GM23338 (cell line): ENCODE measurements at regions not wholly inside any gene's neighbourhood (a gene's known extent, or its start where the extent isn't known, plus 50 kb on each side); places are given as distances from the start of the nearest gene placed in this dataset.

Experiments
- CREB1 ChIP-seq: fragments of 250-450 bp; sonication (Bioruptor Pico); IDR thresholded peaks from 2 replicates; pipeline ENCODE4 v1.5.0; 2020; ENCODE audit warnings: low read depth, mild to moderate bottlenecking, moderate library complexity
- EZH2 ChIP-seq: fragments of 200-600 bp; sonication (generic); IDR thresholded peaks from one replicate; pipeline ENCODE4 v1.8.0; 2017; ENCODE audit warnings: antibody characterized with exemption, mild to moderate bottlenecking, low read depth; ENCODE audit not compliant: unreplicated experiment
- EZH2phosphoT487 ChIP-seq: fragments of 200-600 bp; sonication (generic); IDR thresholded peaks from one replicate; pipeline ENCODE4 v1.8.1; 2018; ENCODE audit warnings: antibody characterized with exemption; ENCODE audit not compliant: unreplicated experiment
- JUNB ChIP-seq: IDR thresholded peaks from one replicate; pipeline ENCODE4 v1.6.1; 2016; ENCODE audit warnings: antibody characterized with exemption; ENCODE audit not compliant: unreplicated experiment
- NANOG ChIP-seq: IDR thresholded peaks from 2 replicates; pipeline ENCODE4 v1.6.1; 2016; ENCODE audit warnings: antibody characterized with exemption, borderline replicate concordance
- POLR2AphosphoS5 ChIP-seq: IDR thresholded peaks from 2 replicates; pipeline ENCODE4 v1.6.1; 2016; ENCODE audit warnings: antibody characterized with exemption, low read depth
- STAT1 ChIP-seq: IDR thresholded peaks from one replicate; pipeline ENCODE4 v1.6.1; 2016; ENCODE audit warnings: antibody characterized with exemption; ENCODE audit not compliant: unreplicated experiment
- ZNF114 ChIP-seq: fragments of 250-450 bp; sonication (Bioruptor Pico); IDR thresholded peaks from 2 replicates; pipeline ENCODE4 v1.5.0; 2020; ENCODE audit warnings: mild to moderate bottlenecking, moderate library complexity
- ZNF331 ChIP-seq: fragments of 250-450 bp; sonication (Bioruptor Pico); IDR thresholded peaks from 2 replicates; pipeline ENCODE4 v1.5.0; 2020; ENCODE audit warnings: low read depth, mild to moderate bottlenecking, moderate library complexity
- TF ChIP-seq, protein P1 (sequence below): IDR thresholded peaks from one replicate; pipeline ENCODE4 v1.6.1; 2018; ENCODE audit warnings: antibody characterized with exemption; ENCODE audit not compliant: unreplicated experiment
- TF ChIP-seq, protein P2 (sequence below), 2 experiments: fragments of 200-600 bp in 1 of 2; sonication (generic) in 1 of 2; conservative IDR thresholded peaks; 2 replicates each; pipeline versions ENCODE4 v1.5.1 to v1.6.1; 2016 to 2017; ENCODE audit warnings: antibody characterized with exemption in 2 of 2, low read depth in 2 of 2, mild to moderate bottlenecking in 2 of 2, moderate library complexity in 1 of 2
- TF ChIP-seq, protein P3 (sequence below): IDR thresholded peaks from 2 replicates; pipeline ENCODE4 v1.6.1; 2016; ENCODE audit warnings: antibody characterized with exemption

DNA sequence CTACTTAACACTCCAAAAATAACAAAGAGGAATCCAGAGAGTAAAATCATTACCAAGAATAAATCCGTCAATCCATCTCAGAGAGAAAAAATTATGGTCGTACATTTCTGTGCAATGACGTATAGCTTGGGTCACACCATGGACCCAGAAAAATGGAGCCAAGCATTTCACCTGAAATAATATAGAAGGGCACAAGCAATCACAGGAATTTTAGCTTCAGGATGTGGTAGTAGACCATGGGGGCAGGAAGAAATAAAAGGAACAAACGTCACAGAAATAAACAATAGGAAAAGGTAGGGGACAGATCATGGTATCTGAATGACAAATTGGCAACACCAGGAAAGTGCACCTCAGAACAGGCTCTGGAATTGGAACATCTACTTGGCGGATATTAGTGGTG is 231.0 kb downstream of the PLK2 start:
- TF ChIP-seq, protein P1, sequence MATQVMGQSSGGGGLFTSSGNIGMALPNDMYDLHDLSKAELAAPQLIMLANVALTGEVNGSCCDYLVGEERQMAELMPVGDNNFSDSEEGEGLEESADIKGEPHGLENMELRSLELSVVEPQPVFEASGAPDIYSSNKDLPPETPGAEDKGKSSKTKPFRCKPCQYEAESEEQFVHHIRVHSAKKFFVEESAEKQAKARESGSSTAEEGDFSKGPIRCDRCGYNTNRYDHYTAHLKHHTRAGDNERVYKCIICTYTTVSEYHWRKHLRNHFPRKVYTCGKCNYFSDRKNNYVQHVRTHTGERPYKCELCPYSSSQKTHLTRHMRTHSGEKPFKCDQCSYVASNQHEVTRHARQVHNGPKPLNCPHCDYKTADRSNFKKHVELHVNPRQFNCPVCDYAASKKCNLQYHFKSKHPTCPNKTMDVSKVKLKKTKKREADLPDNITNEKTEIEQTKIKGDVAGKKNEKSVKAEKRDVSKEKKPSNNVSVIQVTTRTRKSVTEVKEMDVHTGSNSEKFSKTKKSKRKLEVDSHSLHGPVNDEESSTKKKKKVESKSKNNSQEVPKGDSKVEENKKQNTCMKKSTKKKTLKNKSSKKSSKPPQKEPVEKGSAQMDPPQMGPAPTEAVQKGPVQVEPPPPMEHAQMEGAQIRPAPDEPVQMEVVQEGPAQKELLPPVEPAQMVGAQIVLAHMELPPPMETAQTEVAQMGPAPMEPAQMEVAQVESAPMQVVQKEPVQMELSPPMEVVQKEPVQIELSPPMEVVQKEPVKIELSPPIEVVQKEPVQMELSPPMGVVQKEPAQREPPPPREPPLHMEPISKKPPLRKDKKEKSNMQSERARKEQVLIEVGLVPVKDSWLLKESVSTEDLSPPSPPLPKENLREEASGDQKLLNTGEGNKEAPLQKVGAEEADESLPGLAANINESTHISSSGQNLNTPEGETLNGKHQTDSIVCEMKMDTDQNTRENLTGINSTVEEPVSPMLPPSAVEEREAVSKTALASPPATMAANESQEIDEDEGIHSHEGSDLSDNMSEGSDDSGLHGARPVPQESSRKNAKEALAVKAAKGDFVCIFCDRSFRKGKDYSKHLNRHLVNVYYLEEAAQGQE: no peak
- TF ChIP-seq EZH2: no peak
- TF ChIP-seq, protein P2, sequence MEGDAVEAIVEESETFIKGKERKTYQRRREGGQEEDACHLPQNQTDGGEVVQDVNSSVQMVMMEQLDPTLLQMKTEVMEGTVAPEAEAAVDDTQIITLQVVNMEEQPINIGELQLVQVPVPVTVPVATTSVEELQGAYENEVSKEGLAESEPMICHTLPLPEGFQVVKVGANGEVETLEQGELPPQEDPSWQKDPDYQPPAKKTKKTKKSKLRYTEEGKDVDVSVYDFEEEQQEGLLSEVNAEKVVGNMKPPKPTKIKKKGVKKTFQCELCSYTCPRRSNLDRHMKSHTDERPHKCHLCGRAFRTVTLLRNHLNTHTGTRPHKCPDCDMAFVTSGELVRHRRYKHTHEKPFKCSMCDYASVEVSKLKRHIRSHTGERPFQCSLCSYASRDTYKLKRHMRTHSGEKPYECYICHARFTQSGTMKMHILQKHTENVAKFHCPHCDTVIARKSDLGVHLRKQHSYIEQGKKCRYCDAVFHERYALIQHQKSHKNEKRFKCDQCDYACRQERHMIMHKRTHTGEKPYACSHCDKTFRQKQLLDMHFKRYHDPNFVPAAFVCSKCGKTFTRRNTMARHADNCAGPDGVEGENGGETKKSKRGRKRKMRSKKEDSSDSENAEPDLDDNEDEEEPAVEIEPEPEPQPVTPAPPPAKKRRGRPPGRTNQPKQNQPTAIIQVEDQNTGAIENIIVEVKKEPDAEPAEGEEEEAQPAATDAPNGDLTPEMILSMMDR (conservative IDR thresholded peaks at IDR 0.05; ENCODE audit: low read depth in 2 of 2): no peak
- no peak for TF ChIP-seq POLR2AphosphoS5
- TF ChIP-seq CREB1 (CRISPR knock-in tag): no peak
- TF ChIP-seq, protein P3, sequence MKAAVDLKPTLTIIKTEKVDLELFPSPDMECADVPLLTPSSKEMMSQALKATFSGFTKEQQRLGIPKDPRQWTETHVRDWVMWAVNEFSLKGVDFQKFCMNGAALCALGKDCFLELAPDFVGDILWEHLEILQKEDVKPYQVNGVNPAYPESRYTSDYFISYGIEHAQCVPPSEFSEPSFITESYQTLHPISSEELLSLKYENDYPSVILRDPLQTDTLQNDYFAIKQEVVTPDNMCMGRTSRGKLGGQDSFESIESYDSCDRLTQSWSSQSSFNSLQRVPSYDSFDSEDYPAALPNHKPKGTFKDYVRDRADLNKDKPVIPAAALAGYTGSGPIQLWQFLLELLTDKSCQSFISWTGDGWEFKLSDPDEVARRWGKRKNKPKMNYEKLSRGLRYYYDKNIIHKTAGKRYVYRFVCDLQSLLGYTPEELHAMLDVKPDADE: no peak
- no peak for TF ChIP-seq ZNF331 (CRISPR knock-in tag)
- TF ChIP-seq ZNF114 (CRISPR knock-in tag): no peak
- no peak for TF ChIP-seq STAT1
- no peak for TF ChIP-seq EZH2phosphoT487
- no peak for TF ChIP-seq NANOG
- TF ChIP-seq JUNB: no peak
